Kidney (tissue), 13 donors: ENCODE measurements at regions not wholly inside any gene's neighbourhood (a gene's known extent, or its start where the extent isn't known, plus 50 kb on each side); places are given as distances from the start of the nearest gene placed in this dataset.
A peak's percentile ranks its signal among the peaks of the same experiment; 100 is the strongest.

Experiments used
- DNase-seq, 5 donors: peaks; one replicate each; pipeline ENCODE4 v3.0.0-alpha.2; 2013 to 2020
- FAIRE-seq: peaks from 2 replicates; lab custom pipeline; 2012; peaks lifted over from hg19 to GRCh38; lab: Jason Lieb, UNC
- H3K27ac ChIP-seq, 2 donors: one replicate each; pipeline ENCODE4 v1.7.0; 2013; ENCODE audit warnings: low read depth in 2 of 2, low read length in 2 of 2, inconsistent platforms in 1 of 2
- H3K27me3 ChIP-seq: one replicate; pipeline ENCODE4 v1.7.1; 2013; ENCODE audit warnings: low read length, inconsistent platforms; ENCODE audit not compliant: control insufficient read depth, insufficient read depth
- H3K36me3 ChIP-seq, 3 donors: one replicate each; pipeline versions ENCODE4 v1.7.0 to v1.7.1; 2013; ENCODE audit warnings: low read length in 3 of 3, control low read depth in 1 of 3, inconsistent platforms in 1 of 3; ENCODE audit not compliant: insufficient read depth in 3 of 3, control insufficient read depth in 2 of 3
- H3K4me1 ChIP-seq, 3 donors: one replicate each; pipeline versions ENCODE4 v1.7.0 to v1.7.1; 2013; ENCODE audit warnings: low read length in 3 of 3, inconsistent platforms in 1 of 3, low read depth in 1 of 3; ENCODE audit not compliant: control insufficient read depth in 2 of 3, insufficient read depth in 2 of 3
- H3K4me3 ChIP-seq, 3 donors: one replicate each; pipeline versions ENCODE4 v1.7.0 to v1.8.1; 2013; ENCODE audit warnings: low read length in 3 of 3, control low read depth in 1 of 3, inconsistent platforms in 1 of 3
- H3K9ac ChIP-seq, 3 donors: one replicate each; pipeline versions ENCODE4 v1.7.0 to v1.7.1; 2013; ENCODE audit warnings: low read length in 3 of 3, control low read depth in 1 of 3, inconsistent platforms in 1 of 3
- H3K9me3 ChIP-seq, 3 donors: one replicate each; pipeline versions ENCODE4 v1.7.0 to v1.7.1; 2013; ENCODE audit warnings: low read length in 3 of 3, control low read depth in 1 of 3, inconsistent platforms in 1 of 3; ENCODE audit not compliant: control insufficient read depth in 2 of 3, insufficient read depth in 1 of 3
- CTCF ChIP-seq: IDR thresholded peaks from 3 replicates; pipeline ENCODE4 v1.5.1; 2012; ENCODE audit warnings: mild to moderate bottlenecking, moderate library complexity, borderline replicate concordance; ENCODE audit not compliant: insufficient read depth; ENCODE audit errors: extremely low read depth
- intact Hi-C: fragments of 100-400 bp; cut with DNase I; formaldehyde crosslinking; loops from one replicate; pipeline ENCODE4 v1.11.1; 2022
- donor health status: control.
- donor health status: control.
- donor health status: control.
- donor health status: control.
- donor health status: control.
- donor health status: DM: yes; HTN: yes; CAD: no.
- donor health status: Normal renal cell carcinoma (clear cell type).

- Histone ChIP-seq H3K4me1 (peaks cover 0 to 10% (median 0%) of the 10 kb centered on the region in 3 donors), H3K4me3 (no peak overlapping the region), H3K9ac (no peak overlapping the region), H3K9me3 (no peaks in the 10 kb centered on the region), H3K36me3 (no peaks in the 10 kb centered on the region), H3K27me3 (no peaks in the 10 kb centered on the region), H3K27ac (peak overlapping the region in 1 of 2 donors; percentile 54)
- FAIRE-seq (no peak), DNase-seq (no peak)
- intact Hi-C loops = no loop called here
- no peak for TF ChIP-seq CTCF
Measured at GRCh38 chr1:207240325-207241101, 81.0 kb upstream of the CD55 start.

- no peaks in the 10 kb centered on the region for H3K27me3 ChIP-seq
- no peaks in the 10 kb centered on the region for H3K9me3 ChIP-seq
- no peak overlapping the region for H3K4me3 ChIP-seq
- H3K9ac ChIP-seq = no peak overlapping the region
- intact Hi-C loops = no loop called here
- TF ChIP-seq CTCF = no peak
- peaks cover 0 to 10% (median 0%) of the 10 kb centered on the region in 3 donors for H3K4me1 ChIP-seq
- peak overlapping the region in 1 of 2 donors; percentile 54 for H3K27ac ChIP-seq
- no peak for DNase-seq
- no peak for FAIRE-seq
- H3K36me3 ChIP-seq = no peaks in the 10 kb centered on the region
Measured at GRCh38 chr1:207241164-207241934, 80.1 kb upstream of the CD55 start.

- Histone ChIP-seq H3K4me3 (no peak overlapping the region), H3K27me3 (no peaks in the 10 kb centered on the region), H3K36me3 (no peaks in the 10 kb centered on the region), H3K9me3 (no peaks in the 10 kb centered on the region), H3K27ac (no peak overlapping the region), H3K4me1 (peaks cover 0 to 10% (median 0%) of the 10 kb centered on the region in 3 donors), H3K9ac (no peak overlapping the region)
- no peak for TF ChIP-seq CTCF
- DNase-seq = no peak
- intact Hi-C loops = no loop called here
- no peak for FAIRE-seq
Measured at GRCh38 chr1:207243442-207244408, 77.8 kb upstream of the CD55 start.
